K562 (cell line): ENCODE measurements at regions not wholly inside any gene's neighbourhood (a gene's known extent, or its start where the extent isn't known, plus 50 kb on each side); places are given as distances from the start of the nearest gene placed in this dataset.
"Not testable (repeated sequence)": the region's sequence is repeated elsewhere in the genome, so short reads cannot be mapped to it uniquely, and the experiment has no call there.

Experiments used
- ATAC-seq: fragments of 200-7000 bp; cut with Tn5 transposase; 3 replicates; pipeline ENCODE4 v1.9.1; 2020; ENCODE audit warnings: moderate library complexity
- BruUV-seq: library from RNA; stranded (reverse); fragments of 400-500 nt; replicated peaks from 2 replicates; lab custom pipeline; 2021; lab: Mats Ljungman, UMichigan
- CTCF ChIA-PET: fragments of 300-600 bp; formaldehyde crosslinking; extraction: SDS; loops from one replicate; lab custom pipeline; 2021; ENCODE audit warnings: low intra/inter-chr PET ratio; lab: Yijun Ruan, JAX
- POLR2A ChIA-PET: fragments of 300-600, 350-650 bp; sonication (Branson Sonifier 250); formaldehyde crosslinking; extraction: SDS; loops from one replicate; lab custom pipeline; 2021; ENCODE audit warnings: antibody characterized with exemption, inconsistent platforms; lab: Yijun Ruan, JAX
- DNase-seq, 4 experiments: peaks; one replicate each; pipeline versions ENCODE4 v3.0.0 to v3.0.0-alpha.2; 2011 to 2018; ENCODE audit warnings: low spot score in 3 of 4, mixed read lengths in 3 of 4; ENCODE audit errors: extremely low read depth in 1 of 4
- FAIRE-seq: peaks from 2 replicates; lab custom pipeline; 2011; peaks lifted over from hg19 to GRCh38; lab: Jason Lieb, UNC
- H2AFZ ChIP-seq: 2 replicates; pipeline ENCODE4 v1.6.0; 2011; ENCODE audit warnings: low read depth, low read length, control low read depth, inconsistent platforms
- H3K27ac ChIP-seq: fragments of 200-600 bp; 3 replicates; pipeline ENCODE4 v1.8.0; 2011; ENCODE audit warnings: low read depth, mild to moderate bottlenecking, control low read depth, inconsistent platforms, low read length, moderate library complexity, mixed read lengths; ENCODE audit errors: extremely low read depth
- H3K27me3 ChIP-seq, 2 experiments: fragments of 300-600 bp in 1 of 2; 2 replicates in 1 of 2; 3 replicates in 1 of 2; pipeline versions ENCODE4 v1.6.0 to v1.8.0; 2011; ENCODE audit warnings: inconsistent platforms in 2 of 2, low read length in 2 of 2, mild to moderate bottlenecking in 1 of 2, mixed read lengths in 1 of 2, moderate library complexity in 1 of 2; ENCODE audit not compliant: control insufficient read depth in 2 of 2, insufficient read depth in 2 of 2
- H3K36me3 ChIP-seq: fragments of 300-600 bp; 3 replicates; pipeline ENCODE4 v1.8.0; 2011; ENCODE audit warnings: mild to moderate bottlenecking, low read length, inconsistent platforms; ENCODE audit not compliant: control insufficient read depth, insufficient read depth
- H3K4me1 ChIP-seq, 2 experiments: fragments of 200-600 bp in 1 of 2; replicated peaks in 1 of 2; 2 replicates in 1 of 2; 3 replicates in 1 of 2; pipeline versions ENCODE4 v1.5.1 to v1.8.0; 2011; ENCODE audit warnings: inconsistent platforms in 2 of 2, low read length in 2 of 2, mild to moderate bottlenecking in 1 of 2, mixed read lengths in 1 of 2, moderate library complexity in 1 of 2; ENCODE audit not compliant: control insufficient read depth in 2 of 2, insufficient read depth in 2 of 2
- H3K4me2 ChIP-seq: 2 replicates; pipeline ENCODE4 v1.6.1; 2011; ENCODE audit warnings: low read length, control low read depth, inconsistent platforms, mixed read lengths; ENCODE audit not compliant: insufficient read depth
- H3K4me3 ChIP-seq: fragments of 200-600 bp; sonication (generic), shearing (Covaris generic); 2 replicates; pipeline ENCODE4 v1.5.1; 2016; ENCODE audit warnings: control low read depth, inconsistent platforms
- H3K79me2 ChIP-seq: fragments of 200-600 bp; 3 replicates; pipeline ENCODE4 v1.8.0; 2011; ENCODE audit warnings: low read length, inconsistent platforms; ENCODE audit not compliant: control insufficient read depth, insufficient read depth
- H3K9ac ChIP-seq, 2 experiments: 2 replicates each; pipeline versions ENCODE4 v1.6.0 to v1.6.1; 2011; ENCODE audit warnings: low read depth in 2 of 2, low read length in 2 of 2, control low read depth in 1 of 2, inconsistent platforms in 1 of 2, mild to moderate bottlenecking in 1 of 2, mixed read lengths in 1 of 2; ENCODE audit not compliant: insufficient read depth in 1 of 2
- H3K9me1 ChIP-seq: one replicate; pipeline ENCODE4 v1.6.0; 2011; ENCODE audit warnings: inconsistent platforms, mild to moderate bottlenecking, low read length, moderate library complexity; ENCODE audit not compliant: control insufficient read depth, insufficient read depth
- H3K9me3 ChIP-seq: replicated peaks from 2 replicates; pipeline ENCODE4 v1.5.1; 2011; ENCODE audit warnings: low read depth, low read length, inconsistent platforms; ENCODE audit not compliant: control insufficient read depth, insufficient read depth
- H4K20me1 ChIP-seq: replicated peaks from 2 replicates; pipeline ENCODE4 v1.6.1; 2011; ENCODE audit warnings: low read length, inconsistent platforms, mixed read lengths; ENCODE audit not compliant: control insufficient read depth, insufficient read depth
- RAD51 ChIP-seq: fragments of 450-650 bp; IDR thresholded peaks from 2 replicates; pipeline ENCODE4 v1.7.1; 2016; ENCODE audit warnings: low read depth, mild to moderate bottlenecking, borderline replicate concordance
- WGBS: fragments of 100-300 bp; shearing (Covaris generic); methylation state at CpG from one replicate; pipeline ENCODE4 v1.1.6; 2016; ENCODE audit warnings: low coverage, mixed read lengths; ENCODE audit not compliant: insufficient coverage; ENCODE audit errors: missing lambda C conversion rate; 5-methylcytosine and 5-hydroxymethylcytosine counted together
- in situ Hi-C: fragments of 300-500 bp; cut with MboI; formaldehyde crosslinking; loops from 4 replicates; pipeline ENCODE4 v1.15.0; 2018; ENCODE audit warnings: inconsistent platforms, mixed read lengths
- intact Hi-C: fragments of 100-400 bp; cut with micrococcal nuclease; formaldehyde crosslinking; loops from 2 replicates; pipeline ENCODE4 v1.14.2; 2022
- TF ChIP-seq, protein P1 (sequence below), 3 experiments: fragments of 200-800 bp in 1 of 3; fragments of 250-450 bp in 1 of 3; fragments of 450-650 bp in 1 of 3; sonication (Bioruptor Pico) in 1 of 3; sonication (Bioruptor generic) in 1 of 3; formaldehyde crosslinking in 1 of 3; IDR thresholded peaks; 2 replicates each; pipeline versions ENCODE4 v1.6.1 to v1.8.0; 2016 to 2022; ENCODE audit warnings: mild to moderate bottlenecking in 2 of 3, missing genetic modification characterization in 2 of 3, missing compliant biosample characterization in 1 of 3, moderate library complexity in 1 of 3
- TF ChIP-seq, protein P2 (sequence below), 2 experiments: fragments of 450-650 bp; IDR thresholded peaks; 2 replicates each; pipeline ENCODE4 v1.6.1; 2016

DNA sequence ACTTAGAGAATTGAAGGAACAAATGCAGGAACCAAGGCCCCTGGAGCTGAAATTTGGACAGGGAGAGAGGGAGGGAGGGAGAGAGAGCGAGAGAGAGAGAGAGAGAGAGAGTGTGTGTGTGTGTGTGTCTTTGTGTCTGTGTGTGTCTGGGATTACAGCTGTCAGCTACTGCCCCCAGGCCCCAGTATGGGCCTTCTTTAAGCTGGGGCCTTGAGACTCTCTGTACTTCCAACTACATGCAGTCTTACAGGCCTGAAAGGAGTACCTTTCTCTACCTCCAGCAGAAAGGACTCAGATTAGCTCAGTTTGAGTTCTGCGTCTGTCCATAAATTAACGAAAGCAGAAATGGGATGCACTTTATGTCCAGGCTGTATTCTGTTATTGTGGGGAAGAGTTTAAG lies 153.2 kb downstream of the KBTBD2 start:
- BruUV-seq, H4K20me1 ChIP-seq, FAIRE-seq, H3K9me1 ChIP-seq, H3K4me1 ChIP-seq, intact Hi-C loops, H3K4me3 ChIP-seq, H3K27ac ChIP-seq, H3K36me3 ChIP-seq, CTCF ChIA-PET, H2AFZ ChIP-seq, H3K27me3 ChIP-seq, H3K9ac ChIP-seq, H3K4me2 ChIP-seq, DNase-seq, H3K9me3 ChIP-seq, in situ Hi-C loops: not testable (repeated sequence)
- POLR2A ChIA-PET: interaction anchor here (0.8 kb wide), 1 partner anchor 10 kb away, joined by 3 read pairs; no protein-coding TSS in a partner anchor
- peak; percentile 19 for ATAC-seq
- H3K79me2 ChIP-seq: peaks cover 32% of the 10 kb centered on the region
- WGBS: 83% methylated on average over 2 of the region's 3 CpGs

DNA sequence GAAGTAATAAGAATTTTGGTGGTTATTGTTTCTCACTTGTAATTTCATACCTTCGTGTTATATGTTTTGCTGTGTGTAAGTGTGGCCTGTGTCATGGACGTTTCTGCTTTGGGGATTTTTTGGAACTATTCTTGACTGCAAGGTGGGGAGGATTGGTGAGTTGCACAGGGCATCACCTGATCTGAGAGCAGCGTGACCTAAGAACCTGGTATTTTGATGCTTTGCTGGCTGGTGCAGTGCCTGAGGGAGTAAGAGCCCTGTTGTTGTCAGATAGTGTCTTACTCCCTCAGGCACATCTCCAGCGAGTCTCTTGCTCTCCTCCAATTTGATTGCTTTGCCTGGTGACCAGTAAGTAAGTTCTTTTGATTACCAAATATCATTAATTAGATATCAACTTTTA lies 158.8 kb downstream of the KBTBD2 start:
- in situ Hi-C loops, POLR2A ChIA-PET, intact Hi-C loops, H3K27me3 ChIP-seq, CTCF ChIA-PET, BruUV-seq, H3K27ac ChIP-seq, H3K4me3 ChIP-seq, H4K20me1 ChIP-seq, H3K4me1 ChIP-seq, H3K9ac ChIP-seq, H2AFZ ChIP-seq, H3K9me3 ChIP-seq, H3K36me3 ChIP-seq, H3K9me1 ChIP-seq: not testable (repeated sequence)
- Histone ChIP-seq H3K79me2 (peaks cover 48% of the 10 kb centered on the region), H3K4me2 (peak overlapping the region; percentile 18; the same call in 1 of the 2 replicates)
- FAIRE-seq: peak; percentile 23
- 0% methylated on average over 3 of the region's 4 CpGs for WGBS
- peak in 1 of 4 experiments; percentile 52 for DNase-seq
- ATAC-seq: peak; percentile 41
- TF ChIP-seq, protein P1, sequence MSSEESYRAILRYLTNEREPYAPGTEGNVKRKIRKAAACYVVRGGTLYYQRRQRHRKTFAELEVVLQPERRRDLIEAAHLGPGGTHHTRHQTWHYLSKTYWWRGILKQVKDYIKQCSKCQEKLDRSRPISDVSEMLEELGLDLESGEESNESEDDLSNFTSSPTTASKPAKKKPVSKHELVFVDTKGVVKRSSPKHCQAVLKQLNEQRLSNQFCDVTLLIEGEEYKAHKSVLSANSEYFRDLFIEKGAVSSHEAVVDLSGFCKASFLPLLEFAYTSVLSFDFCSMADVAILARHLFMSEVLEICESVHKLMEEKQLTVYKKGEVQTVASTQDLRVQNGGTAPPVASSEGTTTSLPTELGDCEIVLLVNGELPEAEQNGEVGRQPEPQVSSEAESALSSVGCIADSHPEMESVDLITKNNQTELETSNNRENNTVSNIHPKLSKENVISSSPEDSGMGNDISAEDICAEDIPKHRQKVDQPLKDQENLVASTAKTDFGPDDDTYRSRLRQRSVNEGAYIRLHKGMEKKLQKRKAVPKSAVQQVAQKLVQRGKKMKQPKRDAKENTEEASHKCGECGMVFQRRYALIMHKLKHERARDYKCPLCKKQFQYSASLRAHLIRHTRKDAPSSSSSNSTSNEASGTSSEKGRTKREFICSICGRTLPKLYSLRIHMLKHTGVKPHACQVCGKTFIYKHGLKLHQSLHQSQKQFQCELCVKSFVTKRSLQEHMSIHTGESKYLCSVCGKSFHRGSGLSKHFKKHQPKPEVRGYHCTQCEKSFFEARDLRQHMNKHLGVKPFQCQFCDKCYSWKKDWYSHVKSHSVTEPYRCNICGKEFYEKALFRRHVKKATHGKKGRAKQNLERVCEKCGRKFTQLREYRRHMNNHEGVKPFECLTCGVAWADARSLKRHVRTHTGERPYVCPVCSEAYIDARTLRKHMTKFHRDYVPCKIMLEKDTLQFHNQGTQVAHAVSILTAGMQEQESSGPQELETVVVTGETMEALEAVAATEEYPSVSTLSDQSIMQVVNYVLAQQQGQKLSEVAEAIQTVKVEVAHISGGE (CRISPR knock-in tag; IDR thresholded peaks at IDR 0.05): peak in 1 of 3 experiments; percentile 51; a peak in 1 of 6 replicates
- peak; percentile 19; the same call in 1 of the 2 replicates for TF ChIP-seq RAD51
- TF ChIP-seq, protein P2, sequence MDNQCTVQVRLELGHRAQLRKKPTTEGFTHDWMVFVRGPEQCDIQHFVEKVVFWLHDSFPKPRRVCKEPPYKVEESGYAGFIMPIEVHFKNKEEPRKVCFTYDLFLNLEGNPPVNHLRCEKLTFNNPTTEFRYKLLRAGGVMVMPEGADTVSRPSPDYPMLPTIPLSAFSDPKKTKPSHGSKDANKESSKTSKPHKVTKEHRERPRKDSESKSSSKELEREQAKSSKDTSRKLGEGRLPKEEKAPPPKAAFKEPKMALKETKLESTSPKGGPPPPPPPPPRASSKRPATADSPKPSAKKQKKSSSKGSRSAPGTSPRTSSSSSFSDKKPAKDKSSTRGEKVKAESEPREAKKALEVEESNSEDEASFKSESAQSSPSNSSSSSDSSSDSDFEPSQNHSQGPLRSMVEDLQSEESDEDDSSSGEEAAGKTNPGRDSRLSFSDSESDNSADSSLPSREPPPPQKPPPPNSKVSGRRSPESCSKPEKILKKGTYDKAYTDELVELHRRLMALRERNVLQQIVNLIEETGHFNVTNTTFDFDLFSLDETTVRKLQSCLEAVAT (IDR thresholded peaks at IDR 0.05): 0 out of 4 replicates have a peak, but pooled peaks of 1 of the 2 experiments have one; percentile 28
